Thymus (tissue), 11 donors: ENCODE measurements at regions not wholly inside any gene's neighbourhood (a gene's known extent, or its start where the extent isn't known, plus 50 kb on each side); places are given as distances from the start of the nearest gene placed in this dataset.

ENCODE experiments used
- DNase-seq, 9 donors: peaks; one replicate each; pipeline ENCODE4 v3.0.0-alpha.2; 2013; ENCODE audit warnings: low spot score in 9 of 9, low read depth in 6 of 9, missing footprints in 1 of 9
- H3K27ac ChIP-seq, 2 donors: one replicate each; pipeline ENCODE4 v1.5.1; 2013; ENCODE audit warnings: control low read depth in 1 of 2, low read depth in 1 of 2, low read length in 1 of 2, mild to moderate bottlenecking in 1 of 2, moderate library complexity in 1 of 2
- H3K27me3 ChIP-seq, 2 donors: one replicate each; pipeline ENCODE4 v1.5.1; 2013; ENCODE audit warnings: low read length in 1 of 2; ENCODE audit not compliant: control insufficient read depth in 2 of 2, insufficient read depth in 1 of 2
- H3K36me3 ChIP-seq, 2 donors: one replicate each; pipeline ENCODE4 v1.5.1; 2013; ENCODE audit warnings: low read length in 1 of 2, mild to moderate bottlenecking in 1 of 2, moderate library complexity in 1 of 2; ENCODE audit not compliant: control insufficient read depth in 2 of 2, insufficient read depth in 2 of 2
- H3K4me1 ChIP-seq, 2 donors: one replicate each; pipeline ENCODE4 v1.5.1; 2013; ENCODE audit warnings: low read length in 2 of 2; ENCODE audit not compliant: control insufficient read depth in 2 of 2, insufficient read depth in 2 of 2
- H3K4me3 ChIP-seq, 2 donors: one replicate each; pipeline ENCODE4 v1.5.1; 2013; ENCODE audit warnings: low read length in 2 of 2, control low read depth in 1 of 2, mild to moderate bottlenecking in 1 of 2
- H3K9me3 ChIP-seq, 2 donors: one replicate each; pipeline ENCODE4 v1.5.1; 2013; ENCODE audit warnings: low read length in 1 of 2, mild to moderate bottlenecking in 1 of 2; ENCODE audit not compliant: control insufficient read depth in 2 of 2, insufficient read depth in 1 of 2
- WGBS: extraction: QIAGEN DNeasy Blood & Tissue Kit; methylation state at CpG from one replicate; pipeline ENCODE4 v1.1.7; 2013; 5-methylcytosine and 5-hydroxymethylcytosine counted together
- donor health status: healthy.

- Histone ChIP-seq H3K4me1 (no peaks in the 10 kb centered on the region), H3K36me3 (peaks cover 0 to 7% of the 10 kb centered on the region in 2 donors), H3K27ac (no peak overlapping the region), H3K4me3 (no peak overlapping the region), H3K9me3 (no peaks in the 10 kb centered on the region), H3K27me3 (peaks cover 4 to 6% of the 10 kb centered on the region in 2 donors)
- WGBS = 98% methylated on average over 11 of the region's 11 CpGs
- no peak for DNase-seq
Observed at GRCh38 chr5:124641154-124641792, 105.2 kb downstream of the ZNF608 start.

- Histone ChIP-seq H3K4me1 (no peaks in the 10 kb centered on the region), H3K36me3 (peaks cover 0 to 7% of the 10 kb centered on the region in 2 donors), H3K9me3 (no peaks in the 10 kb centered on the region), H3K27me3 (no peaks in the 10 kb centered on the region), H3K27ac (no peak overlapping the region), H3K4me3 (no peak overlapping the region)
- DNase-seq = no peak
- 97% methylated on average over 4 of the region's 4 CpGs for WGBS
Observed at GRCh38 chr5:124639095-124639665, 107.3 kb downstream of the ZNF608 start.

- DNase-seq = no peak
- peaks cover 0 to 3% of the 10 kb centered on the region in 2 donors for H3K36me3 ChIP-seq
- H3K4me1 ChIP-seq = no peaks in the 10 kb centered on the region
- no peak overlapping the region for H3K27ac ChIP-seq
- 98% methylated on average over 3 of the region's 3 CpGs for WGBS
- no peaks in the 10 kb centered on the region for H3K9me3 ChIP-seq
- H3K4me3 ChIP-seq = no peak overlapping the region
- no peaks in the 10 kb centered on the region for H3K27me3 ChIP-seq
Observed at GRCh38 chr5:124637011-124637410, 109.4 kb downstream of the ZNF608 start.

GRCh38 chr5:124634741-124635323 is 111.6 kb downstream of the ZNF608 start:
- WGBS = 96% methylated on average over 3 of the region's 3 CpGs
- Histone ChIP-seq H3K4me3 (no peak overlapping the region), H3K27ac (no peak overlapping the region), H3K4me1 (no peaks in the 10 kb centered on the region), H3K36me3 (no peaks in the 10 kb centered on the region), H3K27me3 (no peaks in the 10 kb centered on the region), H3K9me3 (no peaks in the 10 kb centered on the region)
- DNase-seq = no peak

- no peak overlapping the region for H3K27ac ChIP-seq
- WGBS = 93% methylated on average over 1 of the region's 1 CpG
- no peaks in the 10 kb centered on the region for H3K27me3 ChIP-seq
- H3K9me3 ChIP-seq = no peaks in the 10 kb centered on the region
- no peak for DNase-seq
- no peak overlapping the region for H3K4me3 ChIP-seq
- no peaks in the 10 kb centered on the region for H3K36me3 ChIP-seq
- no peaks in the 10 kb centered on the region for H3K4me1 ChIP-seq
Observed at GRCh38 chr5:124634228-124634739, 112.2 kb downstream of the ZNF608 start.

GRCh38 chr5:124633209-124633608 is 113.2 kb downstream of the ZNF608 start:
- 99% methylated on average over 5 of the region's 5 CpGs for WGBS
- no peaks in the 10 kb centered on the region for H3K36me3 ChIP-seq
- no peak overlapping the region for H3K27ac ChIP-seq
- H3K4me1 ChIP-seq = no peaks in the 10 kb centered on the region
- DNase-seq = no peak
- H3K27me3 ChIP-seq = no peaks in the 10 kb centered on the region
- no peak overlapping the region for H3K4me3 ChIP-seq
- H3K9me3 ChIP-seq = no peaks in the 10 kb centered on the region

- Histone ChIP-seq H3K27me3 (no peaks in the 10 kb centered on the region), H3K36me3 (no peaks in the 10 kb centered on the region), H3K4me3 (no peak overlapping the region), H3K4me1 (no peaks in the 10 kb centered on the region), H3K27ac (no peak overlapping the region), H3K9me3 (no peaks in the 10 kb centered on the region)
- 88% methylated on average over 3 of the region's 3 CpGs for WGBS
- DNase-seq = no peak
Observed at GRCh38 chr5:124631874-124632550, 114.4 kb downstream of the ZNF608 start.

GRCh38 chr5:124630767-124631704 is 115.4 kb downstream of the ZNF608 start:
- 96% methylated on average over 5 of the region's 5 CpGs for WGBS
- Histone ChIP-seq H3K4me1 (no peaks in the 10 kb centered on the region), H3K9me3 (no peaks in the 10 kb centered on the region), H3K4me3 (no peak overlapping the region), H3K27ac (no peak overlapping the region), H3K27me3 (no peaks in the 10 kb centered on the region), H3K36me3 (no peaks in the 10 kb centered on the region)
- no peak for DNase-seq
